Osteocyte (in vitro differentiated cells): ENCODE measurements at regions not wholly inside any gene's neighbourhood (a gene's known extent, or its start where the extent isn't known, plus 50 kb on each side); places are given as distances from the start of the nearest gene placed in this dataset.

Experiments used
- DNase-seq: peaks from one replicate; pipeline ENCODE4 v3.0.0; 2021; ENCODE audit warnings: mixed read lengths; ENCODE audit not compliant: unreplicated experiment; ENCODE audit errors: extremely low spot score
- H3K27ac Mint-ChIP-seq: one replicate; pipeline ENCODE4 v1.8.0; 2021; ENCODE audit warnings: mild to moderate bottlenecking, mixed read lengths; ENCODE audit not compliant: unreplicated experiment
- H3K27me3 Mint-ChIP-seq: one replicate; pipeline ENCODE4 v1.8.0; 2021; ENCODE audit warnings: mixed read lengths; ENCODE audit not compliant: unreplicated experiment
- H3K36me3 Mint-ChIP-seq: one replicate; pipeline ENCODE4 v1.8.0; 2021; ENCODE audit warnings: mixed read lengths; ENCODE audit not compliant: unreplicated experiment
- H3K4me1 Mint-ChIP-seq: one replicate; pipeline ENCODE4 v1.8.0; 2021; ENCODE audit warnings: mixed read lengths; ENCODE audit not compliant: unreplicated experiment
- H3K4me3 Mint-ChIP-seq: one replicate; pipeline ENCODE4 v1.8.0; 2021; ENCODE audit warnings: mild to moderate bottlenecking, moderate library complexity, mixed read lengths; ENCODE audit not compliant: unreplicated experiment
- H3K9me3 Mint-ChIP-seq: one replicate; pipeline ENCODE4 v1.8.0; 2021; ENCODE audit warnings: mixed read lengths; ENCODE audit not compliant: unreplicated experiment
- TF ChIP-seq, protein P1 (sequence below): fragments of 200-600 bp; sonication (generic); IDR thresholded peaks from 2 replicates; pipeline ENCODE4 v1.5.0; 2021; ENCODE audit warnings: antibody characterized with exemption, mild to moderate bottlenecking, moderate library complexity

DNA sequence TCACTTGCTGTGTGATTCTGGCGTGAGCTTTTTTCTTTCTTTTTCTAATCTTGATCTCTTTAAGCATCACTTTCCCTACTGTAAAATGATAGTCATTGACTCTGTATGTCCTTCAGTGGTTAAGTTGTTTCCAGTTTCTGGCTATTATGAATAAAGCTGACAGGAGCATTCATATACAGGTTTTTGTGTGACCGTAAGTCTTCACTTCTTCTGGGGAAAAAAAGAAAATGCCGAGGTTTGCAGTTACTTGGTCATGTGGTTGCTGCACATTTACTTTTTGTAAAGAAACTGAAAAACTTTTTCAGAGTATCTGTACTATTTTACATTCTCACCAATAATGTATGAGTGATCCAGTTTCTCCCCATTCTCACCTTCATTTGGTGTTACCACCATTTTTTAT lies 247.4 kb upstream of the RBMS3 start:
- no peaks in the 10 kb centered on the region for H3K4me1 Mint-ChIP-seq
- DNase-seq, result no peak
- H3K36me3 Mint-ChIP-seq, result no peaks in the 10 kb centered on the region
- no peak overlapping the region for H3K27ac Mint-ChIP-seq
- TF ChIP-seq, protein P1, sequence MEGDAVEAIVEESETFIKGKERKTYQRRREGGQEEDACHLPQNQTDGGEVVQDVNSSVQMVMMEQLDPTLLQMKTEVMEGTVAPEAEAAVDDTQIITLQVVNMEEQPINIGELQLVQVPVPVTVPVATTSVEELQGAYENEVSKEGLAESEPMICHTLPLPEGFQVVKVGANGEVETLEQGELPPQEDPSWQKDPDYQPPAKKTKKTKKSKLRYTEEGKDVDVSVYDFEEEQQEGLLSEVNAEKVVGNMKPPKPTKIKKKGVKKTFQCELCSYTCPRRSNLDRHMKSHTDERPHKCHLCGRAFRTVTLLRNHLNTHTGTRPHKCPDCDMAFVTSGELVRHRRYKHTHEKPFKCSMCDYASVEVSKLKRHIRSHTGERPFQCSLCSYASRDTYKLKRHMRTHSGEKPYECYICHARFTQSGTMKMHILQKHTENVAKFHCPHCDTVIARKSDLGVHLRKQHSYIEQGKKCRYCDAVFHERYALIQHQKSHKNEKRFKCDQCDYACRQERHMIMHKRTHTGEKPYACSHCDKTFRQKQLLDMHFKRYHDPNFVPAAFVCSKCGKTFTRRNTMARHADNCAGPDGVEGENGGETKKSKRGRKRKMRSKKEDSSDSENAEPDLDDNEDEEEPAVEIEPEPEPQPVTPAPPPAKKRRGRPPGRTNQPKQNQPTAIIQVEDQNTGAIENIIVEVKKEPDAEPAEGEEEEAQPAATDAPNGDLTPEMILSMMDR, result no peak
- H3K9me3 Mint-ChIP-seq, result no peaks in the 10 kb centered on the region
- H3K27me3 Mint-ChIP-seq, result no peaks in the 10 kb centered on the region
- H3K4me3 Mint-ChIP-seq, result no peak overlapping the region

DNA sequence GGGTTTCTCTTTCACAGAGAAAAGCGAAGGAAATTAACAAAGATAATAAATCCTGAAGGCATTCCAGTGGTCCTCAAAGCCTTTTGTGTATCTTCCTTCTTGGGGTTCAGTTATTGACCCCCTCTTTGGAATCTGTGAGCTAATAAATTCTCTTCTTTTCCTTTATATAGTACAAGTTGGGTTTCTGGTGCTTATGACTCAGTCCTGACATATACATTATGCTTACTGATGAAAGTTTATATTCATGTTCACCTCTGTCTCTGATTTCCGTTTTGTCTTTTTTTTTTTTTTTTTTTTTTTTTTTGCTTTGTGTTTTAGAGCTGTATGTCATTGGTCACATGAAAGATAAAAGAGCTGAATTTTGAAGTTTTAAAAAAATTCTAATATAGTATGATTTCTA lies 230.7 kb upstream of the RBMS3 start:
- Mint-ChIP-seq H3K27ac (no peak overlapping the region), H3K27me3 (no peaks in the 10 kb centered on the region), H3K36me3 (no peaks in the 10 kb centered on the region), H3K4me1 (no peaks in the 10 kb centered on the region), H3K4me3 (no peak overlapping the region), H3K9me3 (peaks cover 8% of the 10 kb centered on the region)
- DNase-seq, result no peak
- TF ChIP-seq, protein P1, result no peak

DNA sequence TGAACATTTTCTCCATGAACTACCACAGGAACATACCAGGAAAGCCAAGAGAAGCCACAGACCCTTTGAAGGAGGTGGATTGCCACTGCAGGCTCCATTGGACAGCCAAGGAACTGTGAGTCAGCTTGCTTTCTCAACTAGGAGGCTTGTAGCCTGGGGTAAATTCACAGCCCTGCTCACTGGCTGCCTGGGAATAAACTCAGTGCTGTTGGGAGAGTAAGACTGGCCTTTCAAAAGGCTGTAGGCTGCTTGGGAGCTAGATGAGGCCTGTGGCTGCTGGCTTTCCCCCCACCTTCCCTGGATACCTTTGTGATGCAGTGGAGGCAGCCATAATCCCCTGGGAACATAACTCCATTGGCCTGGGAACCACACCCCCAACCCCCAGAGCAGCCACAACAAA lies 223.5 kb upstream of the RBMS3 start:
- Mint-ChIP-seq H3K36me3 (no peaks in the 10 kb centered on the region), H3K9me3 (peaks cover 24% of the 10 kb centered on the region), H3K4me1 (no peaks in the 10 kb centered on the region), H3K27me3 (no peaks in the 10 kb centered on the region), H3K4me3 (no peak overlapping the region), H3K27ac (no peak overlapping the region)
- TF ChIP-seq, protein P1, result no peak
- no peak for DNase-seq

DNA sequence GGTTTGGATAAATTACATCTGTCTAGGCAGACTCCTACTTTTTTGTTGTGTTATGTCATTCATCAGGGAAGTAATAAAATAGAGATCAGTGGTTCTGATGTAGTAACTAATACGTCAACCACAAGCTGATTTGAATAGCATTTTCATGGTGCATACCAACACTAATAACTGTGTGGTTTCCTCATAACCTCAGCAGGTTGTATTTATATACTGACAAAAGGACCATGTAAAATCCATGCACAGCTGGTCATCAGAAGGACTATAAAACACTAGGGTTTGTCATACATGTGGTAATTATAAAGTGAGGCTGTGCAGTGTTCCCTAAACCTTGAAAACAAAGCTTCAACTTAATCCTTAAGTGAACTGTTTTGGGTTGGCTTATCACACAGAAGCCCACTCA lies 216.8 kb upstream of the RBMS3 start:
- no peaks in the 10 kb centered on the region for H3K27me3 Mint-ChIP-seq
- H3K4me3 Mint-ChIP-seq, result no peak overlapping the region
- H3K9me3 Mint-ChIP-seq, result peaks cover 16% of the 10 kb centered on the region
- H3K36me3 Mint-ChIP-seq, result no peaks in the 10 kb centered on the region
- peaks cover 25% of the 10 kb centered on the region for H3K4me1 Mint-ChIP-seq
- H3K27ac Mint-ChIP-seq, result peak overlapping the region; percentile 69
- TF ChIP-seq, protein P1, result no peak
- DNase-seq, result no peak

DNA sequence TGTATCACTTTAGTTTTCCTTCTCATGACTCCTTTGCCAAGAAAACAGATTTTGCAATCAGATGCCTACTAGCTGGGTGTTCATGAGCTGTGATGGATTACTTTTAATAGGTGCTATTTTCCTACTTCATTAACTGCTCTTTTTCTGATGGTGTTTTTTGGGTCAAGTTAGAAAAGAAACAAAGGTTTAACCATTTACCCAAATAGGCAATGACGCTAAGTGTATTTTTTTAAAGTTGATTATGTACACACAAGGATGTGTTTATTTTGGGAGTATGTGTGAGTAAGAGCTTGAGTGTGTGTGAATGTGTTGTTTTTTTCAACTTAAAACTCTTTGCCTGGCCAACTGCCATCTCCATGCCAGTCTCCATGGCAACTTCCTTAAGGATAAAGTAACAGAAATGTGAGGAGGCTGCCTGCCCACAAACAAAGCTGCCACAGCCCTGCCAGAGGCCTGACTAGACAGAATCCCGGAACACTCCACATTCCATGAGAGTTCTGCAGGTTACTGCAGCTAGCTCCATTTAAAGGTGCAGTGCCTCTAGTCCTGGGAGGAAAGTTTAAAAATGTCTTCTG lies 215.6 kb upstream of the RBMS3 start:
- Mint-ChIP-seq H3K36me3 (no peaks in the 10 kb centered on the region), H3K27me3 (no peaks in the 10 kb centered on the region)

More for the DNA sequence above, 215.6 kb upstream of the RBMS3 start:
- TF ChIP-seq, protein P1, result no peak
- Mint-ChIP-seq H3K4me1 (peaks cover 25% of the 10 kb centered on the region), H3K4me3 (no peak overlapping the region), H3K27ac (peak overlapping the region; percentile 89), H3K9me3 (peaks cover 8% of the 10 kb centered on the region)
- DNase-seq, result peak; percentile 95
